ENCODE measurements at regions not wholly inside any gene's neighbourhood (a gene's known extent, or its start where the extent isn't known, plus 50 kb on each side); places are given as distances from the start of the nearest gene placed in this dataset.
"Not testable (repeated sequence)": the region's sequence is repeated elsewhere in the genome, so short reads cannot be mapped to it uniquely, and the experiment has no call there.

DNA sequence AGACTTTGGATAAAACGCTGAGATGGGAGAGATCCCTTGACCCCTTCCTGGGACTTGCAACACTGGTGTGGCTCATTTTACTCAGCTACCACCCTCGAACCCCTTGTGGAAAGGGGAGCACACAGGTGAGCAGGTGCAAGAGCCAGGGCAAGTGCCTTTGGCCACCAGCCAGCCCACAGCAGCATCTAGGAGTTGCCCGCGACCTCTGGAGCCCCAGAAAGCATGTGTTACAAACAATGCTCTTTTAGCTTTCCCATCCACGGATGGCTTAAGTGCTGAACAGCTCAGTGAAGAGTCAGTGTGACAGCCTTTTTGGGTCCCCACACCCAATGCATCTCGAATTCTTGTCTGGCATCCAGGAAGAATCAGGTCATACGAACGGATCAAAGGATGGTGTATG, 197.8 kb downstream of the MEMO1 start:
- no peak for DNase-seq
- Mint-ChIP-seq H3K36me3 (ENCODE audit: low read depth) (no peaks in the 10 kb centered on the region), H3K4me1 (ENCODE audit: low read depth) (peaks cover 16% of the 10 kb centered on the region), H3K4me3 (no peak overlapping the region), H3K9me3 (no peaks in the 10 kb centered on the region), H3K27me3 (no peaks in the 10 kb centered on the region), H3K27ac (no peak overlapping the region)

DNA sequence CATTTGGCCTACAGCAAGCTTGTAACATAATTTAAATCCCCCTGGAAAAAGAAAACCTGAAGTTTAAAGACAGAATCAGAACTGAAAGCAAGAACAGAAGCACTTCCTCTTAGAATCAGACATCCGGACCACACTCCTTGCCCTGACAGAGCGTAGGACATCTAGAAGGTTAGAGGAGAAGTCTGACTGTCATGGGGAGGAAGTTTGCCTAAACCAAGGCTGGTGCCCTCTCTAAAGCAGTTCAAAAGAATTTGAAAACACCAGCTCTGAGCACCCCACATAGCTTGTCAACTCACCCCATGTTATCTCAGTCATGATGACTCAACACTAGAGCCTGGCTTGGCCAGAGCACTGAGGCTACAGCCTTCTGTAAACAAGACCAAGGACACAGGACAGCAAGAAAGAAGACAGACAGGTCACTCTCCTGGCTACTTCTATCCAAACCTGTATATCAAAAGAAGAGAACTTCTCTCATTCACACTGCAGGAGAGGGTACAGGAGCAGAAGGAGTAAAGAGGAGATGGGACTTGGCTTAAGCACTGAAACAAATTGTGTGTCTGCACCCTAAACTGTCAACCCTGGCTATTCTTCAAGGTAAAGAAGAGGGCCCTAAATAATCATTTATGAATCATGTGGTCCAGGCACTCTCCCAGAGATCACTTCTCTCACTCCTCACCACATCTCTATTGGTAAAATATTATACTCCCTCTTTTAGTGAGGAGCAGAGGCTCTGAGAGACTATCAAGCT, 198.6 kb downstream of the MEMO1 start:
- Mint-ChIP-seq H3K4me3 (peak overlapping the region; percentile 1), H3K9me3 (no peaks in the 10 kb centered on the region), H3K27ac (peak overlapping the region; percentile 78), H3K27me3 (no peaks in the 10 kb centered on the region), H3K4me1 (ENCODE audit: low read depth) (peaks cover 16% of the 10 kb centered on the region), H3K36me3 (ENCODE audit: low read depth) (no peaks in the 10 kb centered on the region)
- no peak for DNase-seq

DNA sequence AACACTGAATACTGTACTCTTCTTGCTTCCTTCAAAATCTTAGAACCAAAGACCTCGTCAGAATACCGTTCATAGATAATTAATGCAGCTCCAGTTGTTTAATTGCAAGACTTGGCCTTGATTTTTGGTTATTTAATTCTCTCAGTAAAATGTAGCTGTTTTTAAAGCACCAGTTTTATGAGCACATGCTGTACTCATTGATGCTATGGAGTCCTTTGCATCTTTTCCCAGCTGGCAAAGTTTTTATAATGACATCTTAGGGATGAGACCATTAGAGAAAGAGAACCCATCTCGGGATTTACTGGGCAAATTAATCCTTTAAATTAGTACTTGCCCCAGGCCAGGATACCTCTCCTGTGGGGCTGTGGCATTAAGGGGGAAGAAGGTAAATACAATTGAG, 199.3 kb downstream of the MEMO1 start:
- peak overlapping the region; percentile 54 for H3K27ac Mint-ChIP-seq

DNA sequence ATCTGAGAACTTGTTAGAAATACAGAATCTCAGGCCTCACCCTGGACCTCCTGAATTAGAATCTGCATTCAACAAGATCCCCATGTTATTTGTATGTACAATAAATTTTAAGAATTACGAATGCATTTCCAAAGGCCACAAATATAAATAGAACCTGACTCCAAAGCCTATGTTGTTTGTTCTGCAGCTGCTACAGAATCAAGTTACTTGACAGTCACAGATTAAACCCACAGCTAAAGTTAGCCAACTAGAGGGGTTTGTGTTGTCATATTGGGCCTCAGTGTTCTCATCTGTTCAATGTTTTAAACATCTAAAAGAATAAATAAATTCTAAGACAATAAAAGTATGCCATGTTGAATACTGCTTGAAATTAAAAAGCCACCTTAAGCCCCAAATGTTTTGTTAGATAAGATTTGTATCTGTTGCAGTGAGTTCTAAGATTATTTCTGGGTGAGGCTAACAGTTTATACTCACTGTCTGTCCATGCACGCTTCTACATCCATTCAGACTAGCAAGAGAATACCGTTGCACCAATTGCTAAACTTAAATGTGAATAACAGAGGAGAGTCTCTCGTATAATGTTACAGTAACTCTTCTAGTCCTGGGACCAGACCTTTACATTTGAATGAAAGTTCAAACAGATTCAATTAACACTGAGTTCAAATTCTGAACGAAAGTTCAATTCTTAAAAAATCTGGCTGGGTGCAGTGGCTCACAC, 200.4 kb downstream of the MEMO1 start:
- H3K27ac Mint-ChIP-seq: no peak overlapping the region
- DNase-seq: no peak
- H3K27me3 Mint-ChIP-seq: no peaks in the 10 kb centered on the region
- H3K36me3 Mint-ChIP-seq (ENCODE audit: low read depth): no peaks in the 10 kb centered on the region
- H3K4me1 Mint-ChIP-seq (ENCODE audit: low read depth): peaks cover 16% of the 10 kb centered on the region
- H3K9me3 Mint-ChIP-seq: no peaks in the 10 kb centered on the region
- no peak overlapping the region for H3K4me3 Mint-ChIP-seq

More for the DNA sequence above, 199.3 kb downstream of the MEMO1 start:
- Mint-ChIP-seq H3K27me3 (no peaks in the 10 kb centered on the region), H3K4me1 (ENCODE audit: low read depth) (peaks cover 16% of the 10 kb centered on the region), H3K36me3 (ENCODE audit: low read depth) (no peaks in the 10 kb centered on the region), H3K4me3 (no peak overlapping the region), H3K9me3 (no peaks in the 10 kb centered on the region)
- DNase-seq: no peak

DNA sequence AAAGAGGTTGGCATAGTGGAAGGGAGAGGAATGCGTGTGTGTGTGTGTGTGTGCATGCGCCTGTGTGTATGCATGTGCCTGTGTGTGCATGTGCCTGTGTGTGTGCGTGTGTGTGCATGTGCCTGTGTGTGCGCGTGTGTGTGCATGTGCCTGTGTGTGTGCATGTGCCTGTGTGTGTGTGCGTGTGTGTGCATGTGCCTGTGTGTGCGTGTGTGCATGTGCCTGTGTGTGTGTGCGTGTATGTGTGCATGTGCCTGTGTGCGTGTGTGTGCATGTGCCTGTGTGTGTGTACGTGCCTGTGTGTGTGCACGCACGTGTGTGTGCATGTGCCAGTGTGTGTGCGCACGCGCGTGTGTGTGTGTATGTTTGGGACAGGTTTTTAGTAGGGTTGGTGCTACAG, 205.1 kb downstream of the MEMO1 start:
- Mint-ChIP-seq H3K36me3 (ENCODE audit: low read depth) (no peaks in the 10 kb centered on the region), H3K27ac (no peak overlapping the region), H3K4me3 (no peak overlapping the region), H3K4me1 (ENCODE audit: low read depth) (peaks cover 6% of the 10 kb centered on the region), H3K9me3 (no peaks in the 10 kb centered on the region), H3K27me3 (peaks cover 8% of the 10 kb centered on the region)
- no peak for DNase-seq

DNA sequence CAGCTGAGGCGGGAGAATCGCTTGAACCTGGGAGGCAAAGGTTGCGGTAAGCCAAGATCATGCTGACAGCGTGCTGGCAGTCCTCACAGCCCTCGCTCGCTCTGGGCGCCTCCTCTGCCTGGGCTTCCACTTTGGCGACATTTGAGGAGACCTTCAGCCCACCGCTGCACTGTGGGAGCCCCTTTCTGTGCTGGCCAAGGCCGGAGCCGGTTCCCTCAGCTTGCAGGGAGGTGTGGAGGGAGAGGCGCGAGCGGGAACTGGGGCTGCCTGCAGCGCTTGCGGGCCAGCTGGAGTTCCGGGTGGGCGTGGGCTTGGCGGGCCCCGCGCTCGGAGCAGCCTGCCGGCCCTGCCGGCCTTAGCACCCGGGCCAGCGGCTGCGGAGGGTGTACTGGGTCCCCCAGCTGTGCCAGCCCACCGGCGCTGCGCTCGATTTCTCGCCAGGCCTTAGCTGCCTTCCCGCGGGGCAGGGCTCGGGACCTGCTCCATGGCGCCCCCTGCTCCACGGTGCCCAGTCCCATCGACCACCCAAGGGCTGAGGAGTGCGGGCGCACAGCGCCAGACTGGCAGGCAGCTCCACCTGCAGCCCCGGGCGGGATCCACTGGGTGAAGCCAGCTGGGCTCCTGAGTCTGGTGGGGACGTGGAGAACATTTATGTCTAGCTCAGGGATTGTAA, 207.2 kb downstream of the MEMO1 start:
- not testable (repeated sequence) for DNase-seq; H3K27ac Mint-ChIP-seq; H3K27me3 Mint-ChIP-seq; H3K36me3 Mint-ChIP-seq (ENCODE audit: low read depth); H3K4me3 Mint-ChIP-seq; H3K9me3 Mint-ChIP-seq; H3K4me1 Mint-ChIP-seq (ENCODE audit: low read depth)

DNA sequence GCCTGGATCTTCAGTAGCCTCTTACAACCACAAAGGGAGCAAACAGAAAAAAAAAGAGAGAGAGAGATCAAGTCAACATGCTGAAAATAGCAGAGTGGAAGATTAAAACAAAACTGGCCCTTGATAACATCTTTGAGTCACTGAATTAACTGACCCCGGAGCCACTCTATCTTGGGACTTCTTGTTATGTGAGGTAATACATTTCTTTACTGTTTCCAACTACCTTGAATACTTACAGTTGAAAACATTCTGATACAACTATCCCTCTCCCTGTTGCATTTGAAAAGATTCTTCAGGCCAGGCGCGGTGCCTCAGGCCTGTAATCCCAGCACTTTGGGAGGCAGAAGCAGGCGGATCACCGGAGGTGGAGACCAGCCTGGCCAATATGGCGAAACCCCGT, 208.1 kb downstream of the MEMO1 start:
- H3K27ac Mint-ChIP-seq: no peak overlapping the region
- no peak for DNase-seq
- no peak overlapping the region for H3K4me3 Mint-ChIP-seq
- H3K36me3 Mint-ChIP-seq (ENCODE audit: low read depth): no peaks in the 10 kb centered on the region
- H3K4me1 Mint-ChIP-seq (ENCODE audit: low read depth): peaks cover 6% of the 10 kb centered on the region
- peaks cover 4% of the 10 kb centered on the region for H3K9me3 Mint-ChIP-seq
- H3K27me3 Mint-ChIP-seq: peaks cover 8% of the 10 kb centered on the region

DNA sequence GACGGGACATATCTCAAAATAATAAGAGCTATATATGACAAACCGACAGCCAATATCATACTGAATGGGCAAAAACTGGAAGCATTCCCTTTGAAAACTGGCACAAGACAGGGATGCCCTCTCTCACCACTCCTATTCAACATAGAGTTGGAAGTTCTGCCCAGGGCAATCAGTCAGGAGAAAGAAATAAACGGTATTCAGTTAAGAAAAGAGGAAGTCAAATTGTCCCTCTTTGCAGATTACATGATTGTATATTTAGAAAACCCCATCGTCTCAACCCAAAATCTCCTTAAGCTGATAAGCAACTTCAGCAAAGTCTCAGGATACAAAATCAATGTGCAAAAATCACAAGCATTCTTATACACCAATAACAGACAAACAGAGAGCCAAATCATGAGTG, 211.5 kb downstream of the MEMO1 start:
- not testable (repeated sequence) for H3K9me3 Mint-ChIP-seq; H3K27ac Mint-ChIP-seq; DNase-seq; H3K4me3 Mint-ChIP-seq; H3K27me3 Mint-ChIP-seq; H3K36me3 Mint-ChIP-seq (ENCODE audit: low read depth); H3K4me1 Mint-ChIP-seq (ENCODE audit: low read depth)

DNA sequence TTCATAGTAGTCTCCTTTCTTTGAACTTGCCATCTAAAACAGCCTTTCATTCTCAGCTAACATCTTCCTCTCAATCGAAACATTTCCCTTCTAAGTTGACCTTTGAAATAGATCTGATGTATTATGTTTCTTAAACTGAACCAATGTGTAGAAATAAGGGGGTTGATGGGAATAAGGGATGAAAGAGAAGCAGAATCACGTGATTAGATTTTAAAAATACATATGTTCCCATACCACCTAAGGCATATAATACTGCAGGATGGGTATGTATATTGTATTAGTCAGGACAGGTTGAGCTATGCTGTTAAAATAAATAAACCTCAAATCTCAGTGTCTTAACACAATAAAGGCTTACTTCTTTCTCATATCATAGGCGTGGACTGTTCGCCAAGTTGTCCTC, 207.5 kb upstream of the SRD5A2 start:
- DNase-seq: no peak
- H3K27ac Mint-ChIP-seq: no peak overlapping the region
- H3K27me3 Mint-ChIP-seq: peaks cover 12% of the 10 kb centered on the region
- H3K9me3 Mint-ChIP-seq: peaks cover 3% of the 10 kb centered on the region
- no peaks in the 10 kb centered on the region for H3K36me3 Mint-ChIP-seq (ENCODE audit: low read depth)
- no peak overlapping the region for H3K4me3 Mint-ChIP-seq
- H3K4me1 Mint-ChIP-seq (ENCODE audit: low read depth): no peaks in the 10 kb centered on the region

DNA sequence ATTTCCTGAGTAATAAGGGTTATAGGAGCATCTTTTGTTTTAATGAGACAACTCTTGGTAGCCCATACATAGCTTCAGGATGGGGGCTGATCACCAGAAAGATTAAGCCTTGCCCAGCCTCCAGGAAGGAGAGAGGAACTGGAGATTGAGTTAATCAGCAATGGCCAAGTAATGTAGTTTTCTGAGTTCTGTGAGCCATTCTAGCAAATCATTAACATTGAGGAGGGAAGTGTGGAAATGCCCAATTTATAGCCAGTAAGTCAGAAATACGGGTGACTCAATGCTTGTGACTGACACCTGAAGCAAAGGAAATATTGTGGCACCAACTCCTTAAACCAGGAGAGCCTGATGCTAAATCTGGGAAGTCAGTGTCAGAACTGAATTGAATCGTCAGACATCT, 205.1 kb upstream of the SRD5A2 start:
- DNase-seq: no peak
- no peak overlapping the region for H3K4me3 Mint-ChIP-seq
- H3K9me3 Mint-ChIP-seq: peaks cover 3% of the 10 kb centered on the region
- no peak overlapping the region for H3K27ac Mint-ChIP-seq
- peaks cover 14% of the 10 kb centered on the region for H3K27me3 Mint-ChIP-seq
- H3K36me3 Mint-ChIP-seq (ENCODE audit: low read depth): no peaks in the 10 kb centered on the region
- H3K4me1 Mint-ChIP-seq (ENCODE audit: low read depth): no peaks in the 10 kb centered on the region

DNA sequence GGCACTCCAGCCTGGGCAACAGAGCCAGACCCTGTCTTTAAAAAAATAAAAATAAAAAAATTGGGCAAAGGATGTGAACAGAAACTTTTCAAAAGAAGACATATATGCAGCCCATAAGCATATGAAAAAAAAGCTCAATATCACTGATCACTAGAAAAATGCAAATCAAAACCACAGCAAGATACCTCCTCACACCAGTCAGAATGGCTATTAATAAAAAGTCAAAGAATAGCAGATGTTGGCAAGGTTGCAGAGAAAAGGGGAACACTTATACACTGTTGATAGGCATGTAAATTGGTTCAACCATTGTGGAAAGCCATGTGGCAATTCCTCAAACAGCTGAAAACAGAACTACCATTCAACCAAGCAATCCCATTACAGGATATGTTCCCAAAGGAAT, 204.1 kb upstream of the SRD5A2 start:
- no peaks in the 10 kb centered on the region for H3K4me1 Mint-ChIP-seq (ENCODE audit: low read depth)
- H3K4me3 Mint-ChIP-seq: no peak overlapping the region
- no peak for DNase-seq
- H3K36me3 Mint-ChIP-seq (ENCODE audit: low read depth): no peaks in the 10 kb centered on the region
- peaks cover 21% of the 10 kb centered on the region for H3K27me3 Mint-ChIP-seq
- no peak overlapping the region for H3K27ac Mint-ChIP-seq
- H3K9me3 Mint-ChIP-seq: peaks cover 5% of the 10 kb centered on the region

DNA sequence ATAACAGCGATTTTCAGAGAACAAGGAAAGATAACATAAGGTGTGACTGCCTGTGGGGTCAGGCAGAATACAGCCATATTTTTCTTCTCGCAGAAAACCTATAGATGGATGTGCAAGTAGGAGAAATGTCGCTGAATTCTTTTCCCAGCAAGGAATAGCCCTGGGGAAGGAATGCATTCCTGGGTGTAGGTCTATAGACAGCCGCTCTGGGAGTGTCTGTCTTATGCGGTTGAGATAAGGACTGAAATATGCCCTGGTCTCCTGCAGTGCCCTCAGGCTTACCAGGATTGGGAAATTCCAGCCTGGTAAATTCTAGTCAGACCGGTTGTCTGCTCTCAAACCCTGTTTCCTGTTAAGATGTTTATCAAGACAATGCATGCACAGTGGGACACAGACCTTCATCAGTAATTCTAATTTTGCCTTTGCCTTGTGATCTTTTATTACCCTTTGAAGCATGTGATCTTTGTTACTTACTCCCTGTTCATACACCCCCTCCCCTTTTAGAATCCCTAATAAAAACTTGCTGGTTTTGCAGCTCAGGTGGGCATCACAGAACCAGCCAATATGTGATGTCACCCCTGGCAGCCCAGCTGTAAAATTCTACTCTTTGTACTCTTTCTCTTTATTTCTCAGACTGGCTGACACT, 202.8 kb upstream of the SRD5A2 start:
- H3K4me1 Mint-ChIP-seq (ENCODE audit: low read depth); H3K9me3 Mint-ChIP-seq; H3K4me3 Mint-ChIP-seq; H3K36me3 Mint-ChIP-seq (ENCODE audit: low read depth); DNase-seq; H3K27ac Mint-ChIP-seq: not testable (repeated sequence)
- peaks cover 21% of the 10 kb centered on the region for H3K27me3 Mint-ChIP-seq

DNA sequence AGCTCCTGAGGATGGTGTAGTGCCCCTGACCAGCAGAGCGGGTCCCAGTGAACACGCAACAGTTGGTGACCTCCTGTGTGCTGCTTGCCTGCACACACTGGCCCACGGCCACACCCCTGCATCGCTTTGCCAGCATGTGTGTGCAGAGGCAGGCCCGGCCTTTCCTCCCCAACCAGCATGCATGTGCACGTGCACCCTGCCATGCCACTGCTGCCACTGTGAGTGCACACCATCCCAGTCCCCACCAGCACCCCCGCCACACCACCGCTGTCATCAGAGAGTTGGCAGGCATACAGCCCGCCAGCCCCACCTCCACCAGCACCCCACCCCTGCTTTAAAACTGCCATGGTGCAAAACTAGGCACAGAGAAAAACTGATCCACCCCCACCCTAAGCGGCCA, 197.4 kb upstream of the SRD5A2 start:
- no peak overlapping the region for H3K4me3 Mint-ChIP-seq
- no peaks in the 10 kb centered on the region for H3K4me1 Mint-ChIP-seq (ENCODE audit: low read depth)
- H3K36me3 Mint-ChIP-seq (ENCODE audit: low read depth): no peaks in the 10 kb centered on the region
- H3K27ac Mint-ChIP-seq: no peak overlapping the region
- DNase-seq: no peak
- H3K9me3 Mint-ChIP-seq: peaks cover 2% of the 10 kb centered on the region
- H3K27me3 Mint-ChIP-seq: peaks cover 22% of the 10 kb centered on the region

DNA sequence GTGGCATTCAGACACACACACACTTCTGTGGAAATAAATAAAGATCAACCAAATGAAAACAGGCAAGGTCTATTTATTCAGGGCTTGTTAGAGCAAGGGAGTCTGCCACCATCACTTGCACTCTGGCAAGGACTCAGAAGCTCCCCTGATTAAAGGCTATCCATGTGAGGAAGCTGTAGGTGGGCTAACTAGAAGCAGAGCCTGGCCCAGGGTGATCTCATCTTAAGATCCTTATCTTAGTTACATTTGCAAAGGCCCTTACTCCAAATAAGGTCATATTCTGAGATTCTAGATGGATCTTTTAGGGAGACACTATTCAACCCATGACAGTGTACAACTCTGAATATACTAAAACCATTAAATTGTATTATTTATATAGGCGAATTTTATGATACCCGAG, 190.0 kb upstream of the SRD5A2 start:
- DNase-seq: no peak
- Mint-ChIP-seq H3K27ac (no peak overlapping the region), H3K9me3 (no peaks in the 10 kb centered on the region), H3K4me3 (no peak overlapping the region), H3K4me1 (ENCODE audit: low read depth) (no peaks in the 10 kb centered on the region), H3K27me3 (no peaks in the 10 kb centered on the region), H3K36me3 (ENCODE audit: low read depth) (no peaks in the 10 kb centered on the region)
